OCI-LY3 (cell line): ENCODE measurements at regions not wholly inside any gene's neighbourhood (a gene's known extent, or its start where the extent isn't known, plus 50 kb on each side); places are given as distances from the start of the nearest gene placed in this dataset.

Source experiments
- EZH2phosphoT487 ChIP-seq: fragments of 200-600 bp; shearing (Covaris generic); IDR thresholded peaks from 2 replicates; pipeline ENCODE4 v1.6.1; 2018; ENCODE audit warnings: antibody characterized with exemption, mixed run types, low read depth
- TF ChIP-seq, protein P1 (sequence below): fragments of 200-600, 300-600 bp; sonication (generic); IDR thresholded peaks from 2 replicates; pipeline ENCODE4 v1.5.1; 2014; ENCODE audit warnings: antibody characterized with exemption, low read length, low read depth

GRCh38 chr4:178784491-178784890, 1342.3 kb upstream of the AGA start:
- TF ChIP-seq, protein P1, sequence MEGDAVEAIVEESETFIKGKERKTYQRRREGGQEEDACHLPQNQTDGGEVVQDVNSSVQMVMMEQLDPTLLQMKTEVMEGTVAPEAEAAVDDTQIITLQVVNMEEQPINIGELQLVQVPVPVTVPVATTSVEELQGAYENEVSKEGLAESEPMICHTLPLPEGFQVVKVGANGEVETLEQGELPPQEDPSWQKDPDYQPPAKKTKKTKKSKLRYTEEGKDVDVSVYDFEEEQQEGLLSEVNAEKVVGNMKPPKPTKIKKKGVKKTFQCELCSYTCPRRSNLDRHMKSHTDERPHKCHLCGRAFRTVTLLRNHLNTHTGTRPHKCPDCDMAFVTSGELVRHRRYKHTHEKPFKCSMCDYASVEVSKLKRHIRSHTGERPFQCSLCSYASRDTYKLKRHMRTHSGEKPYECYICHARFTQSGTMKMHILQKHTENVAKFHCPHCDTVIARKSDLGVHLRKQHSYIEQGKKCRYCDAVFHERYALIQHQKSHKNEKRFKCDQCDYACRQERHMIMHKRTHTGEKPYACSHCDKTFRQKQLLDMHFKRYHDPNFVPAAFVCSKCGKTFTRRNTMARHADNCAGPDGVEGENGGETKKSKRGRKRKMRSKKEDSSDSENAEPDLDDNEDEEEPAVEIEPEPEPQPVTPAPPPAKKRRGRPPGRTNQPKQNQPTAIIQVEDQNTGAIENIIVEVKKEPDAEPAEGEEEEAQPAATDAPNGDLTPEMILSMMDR = no peak
- TF ChIP-seq EZH2phosphoT487 = no peak
